Stimulated activated CD4-positive, alpha-beta T cell treated with anti-CD3 and anti-CD28 coated beads, Interleukin-12 subunit alpha, Interleukin-12 subunit beta, amount 100 ng/mL, for 24 hours (primary cell): ENCODE measurements at regions not wholly inside any gene's neighbourhood (a gene's known extent, or its start where the extent isn't known, plus 50 kb on each side); places are given as distances from the start of the nearest gene placed in this dataset.

Experiments
- DNase-seq, 2 experiments: peaks; one replicate each; pipeline ENCODE4 v3.0.0-alpha.2; 2020; ENCODE audit warnings: low read depth in 2 of 2

- no peak for DNase-seq
Observed at GRCh38 chr10:128526791-128527375, 400.7 kb upstream of the MKI67 start.

DNA sequence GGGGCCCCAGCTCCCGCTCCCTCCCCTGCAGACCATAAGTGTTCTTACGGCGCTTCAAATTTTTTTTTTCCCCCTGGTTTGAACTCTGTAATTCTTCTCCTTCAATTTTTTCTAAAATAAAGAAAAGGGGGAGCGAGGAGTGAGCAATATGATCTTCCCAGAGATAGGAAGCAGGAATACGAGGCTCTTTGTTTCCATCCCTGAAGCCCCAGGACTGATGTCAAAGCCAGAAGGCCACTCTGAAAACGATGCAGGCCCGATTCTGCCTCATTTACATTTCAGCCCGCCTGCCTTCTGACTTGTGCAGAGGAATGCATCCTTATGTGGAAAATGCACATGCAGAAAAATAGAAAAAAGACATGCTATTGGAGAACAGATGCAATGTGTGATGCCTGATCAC is 401.5 kb upstream of the MKI67 start:
- DNase-seq, result no peak

- no peak for DNase-seq
Observed at GRCh38 chr10:128528167-128528566, 401.9 kb upstream of the MKI67 start.

GRCh38 chr10:128528781-128529180 is 402.6 kb upstream of the MKI67 start:
- DNase-seq, result no peak

- no peak for DNase-seq
Observed at GRCh38 chr10:128529225-128529624, 403.0 kb upstream of the MKI67 start.

- DNase-seq, result no peak
Observed at GRCh38 chr10:128530301-128530700, 404.1 kb upstream of the MKI67 start.

GRCh38 chr10:128530946-128531345 is 404.7 kb upstream of the MKI67 start:
- no peak for DNase-seq

GRCh38 chr10:128534686-128535085 is 408.5 kb upstream of the MKI67 start:
- no peak for DNase-seq

- no peak for DNase-seq
Observed at GRCh38 chr10:128536259-128536658, 410.0 kb upstream of the MKI67 start.

DNA sequence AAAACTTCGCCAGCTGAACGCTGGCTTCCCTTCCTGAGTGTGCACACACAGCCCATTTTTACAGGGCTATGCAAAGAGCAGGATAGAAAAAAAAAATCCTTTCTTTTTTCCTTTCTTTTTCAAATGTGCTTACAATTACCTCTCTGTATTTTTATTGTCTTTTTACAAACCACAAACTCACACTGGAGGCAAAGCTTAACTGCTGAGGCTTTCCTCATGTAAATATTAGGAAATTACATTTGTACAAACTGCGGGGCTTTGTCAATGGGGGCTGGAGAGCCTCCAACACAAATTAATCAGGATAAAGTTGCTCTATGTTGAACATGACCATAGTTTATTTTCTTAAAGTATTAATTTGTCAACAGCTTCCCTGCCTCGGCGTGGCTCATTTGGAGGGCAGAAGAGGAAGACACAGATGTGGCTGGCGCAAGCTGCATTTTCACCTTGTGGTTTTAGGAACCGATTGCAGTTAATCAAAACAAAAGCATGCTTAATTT is 411.7 kb upstream of the MKI67 start:
- DNase-seq, result no peak

GRCh38 chr10:128538671-128539070 is 412.4 kb upstream of the MKI67 start:
- DNase-seq, result no peak

DNA sequence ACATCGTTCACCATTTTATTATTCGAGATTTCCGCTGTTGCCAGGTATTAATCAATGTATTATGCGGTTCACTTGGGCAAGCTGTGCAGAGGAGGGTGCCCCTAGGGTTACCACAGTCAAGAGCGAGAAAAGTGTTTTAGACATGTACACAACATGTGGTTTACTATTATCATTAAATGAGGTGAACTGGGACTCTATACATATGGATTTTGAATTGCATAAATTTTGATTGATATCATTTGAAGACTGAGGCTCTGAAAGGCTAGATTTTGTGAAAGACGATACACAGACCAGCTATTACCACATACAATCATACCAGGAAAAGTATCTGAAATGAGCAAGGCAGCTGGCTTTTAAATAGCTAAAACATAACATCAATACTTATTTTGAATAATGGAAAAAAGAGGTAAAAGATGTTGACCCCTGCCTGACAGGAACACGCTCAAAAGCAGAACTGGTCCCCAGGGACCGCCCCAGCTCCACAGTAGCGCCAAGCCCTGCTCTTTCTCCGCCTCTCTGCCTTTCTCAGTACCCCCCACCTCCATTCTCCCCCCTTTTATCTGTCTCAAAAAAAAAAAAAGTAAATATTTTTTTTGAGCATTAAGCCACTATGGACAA is 413.4 kb upstream of the MKI67 start:
- DNase-seq, result no peak

GRCh38 chr10:128540128-128540762 is 414.0 kb upstream of the MKI67 start:
- no peak for DNase-seq

GRCh38 chr10:128540781-128541761 is 414.8 kb upstream of the MKI67 start:
- no peak for DNase-seq

DNA sequence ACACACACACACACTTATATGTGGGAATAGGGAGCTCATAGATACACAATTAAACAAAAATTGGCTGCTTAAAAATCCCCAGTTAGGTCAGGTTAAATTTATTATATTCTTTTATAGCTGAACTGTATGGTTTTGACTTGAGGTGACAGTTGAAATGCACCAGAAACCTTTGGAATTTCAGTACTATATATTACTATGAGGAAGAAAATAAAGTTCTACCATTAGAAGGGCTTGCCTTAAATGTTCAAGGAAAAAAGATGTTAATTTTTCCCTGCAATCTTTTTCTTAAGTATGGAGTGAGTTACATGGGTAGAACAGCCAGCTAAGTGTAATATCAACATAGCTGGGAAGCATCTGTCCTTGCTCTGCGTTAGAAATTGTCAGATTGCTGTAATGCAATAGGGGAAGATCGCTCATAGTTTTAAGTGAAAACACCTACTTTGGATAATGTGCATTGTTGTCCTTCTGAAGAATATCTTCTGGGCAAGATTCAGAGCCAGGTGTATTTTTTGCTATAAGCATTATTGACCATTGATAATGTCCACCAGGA is 415.8 kb upstream of the MKI67 start:
- DNase-seq, result no peak

DNA sequence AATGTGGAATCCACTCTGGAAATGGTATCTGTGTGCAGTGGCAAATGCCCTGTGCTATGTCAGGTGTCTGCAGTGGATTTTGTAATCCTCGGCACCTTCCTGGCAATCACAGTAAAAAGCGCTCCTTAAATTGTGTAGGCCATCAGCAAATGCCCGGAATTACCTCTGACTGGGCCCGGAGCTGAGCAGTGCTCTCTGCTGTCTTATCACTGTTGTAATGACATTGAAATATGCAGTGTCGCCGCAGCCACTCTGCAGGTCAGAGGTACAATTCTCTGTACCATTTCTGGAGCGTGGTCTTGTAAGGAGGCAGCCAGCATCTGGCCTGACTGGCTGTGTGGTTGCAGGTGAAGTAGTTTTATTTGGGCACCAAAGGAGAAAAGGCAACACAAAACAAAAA is 416.4 kb upstream of the MKI67 start:
- DNase-seq, result no peak

GRCh38 chr10:128543151-128543550 is 416.9 kb upstream of the MKI67 start:
- DNase-seq, result no peak

DNA sequence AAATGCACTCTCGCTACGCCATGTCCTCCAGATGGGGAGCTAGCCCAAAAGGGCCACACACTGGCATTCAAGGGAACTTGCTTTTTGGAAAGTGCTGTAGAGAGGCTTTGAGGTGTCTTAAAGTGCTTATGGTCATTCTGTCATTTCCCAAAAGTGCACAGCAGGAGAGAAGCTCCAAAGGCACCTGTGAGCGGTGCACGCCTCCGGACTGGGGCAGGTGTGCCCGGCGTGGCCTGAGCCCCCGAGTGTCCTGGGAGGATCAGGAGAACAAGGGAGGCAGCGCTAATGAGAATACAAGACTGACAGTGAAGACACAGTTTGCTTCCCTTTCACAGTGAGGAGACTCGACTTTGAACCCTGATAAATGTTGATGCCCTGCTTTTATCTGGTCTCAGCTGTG is 419.0 kb upstream of the MKI67 start:
- no peak for DNase-seq

- DNase-seq, result no peak
Observed at GRCh38 chr10:128546651-128547165, 420.5 kb upstream of the MKI67 start.

GRCh38 chr10:128549101-128549608 is 422.9 kb upstream of the MKI67 start:
- no peak for DNase-seq

GRCh38 chr10:128550045-128550444 is 423.8 kb upstream of the MKI67 start:
- no peak for DNase-seq
